GM19239 (cell line): ENCODE measurements at regions not wholly inside any gene's neighbourhood (a gene's known extent, or its start where the extent isn't known, plus 50 kb on each side); places are given as distances from the start of the nearest gene placed in this dataset.
"Not testable (repeated sequence)": the region's sequence is repeated elsewhere in the genome, so short reads cannot be mapped to it uniquely, and the experiment has no call there.

Experiments used
- DNase-seq: peaks from one replicate; pipeline ENCODE4 v3.0.0; 2011; ENCODE audit warnings: low spot score; ENCODE audit not compliant: insufficient read length
- FAIRE-seq: peaks from 2 replicates; lab custom pipeline; 2011; peaks lifted over from hg19 to GRCh38; lab: Jason Lieb, UNC

GRCh38 chr2:198855746-198856145 is 602.0 kb downstream of the SATB2 start:
- DNase-seq, FAIRE-seq: not testable (repeated sequence)

DNA sequence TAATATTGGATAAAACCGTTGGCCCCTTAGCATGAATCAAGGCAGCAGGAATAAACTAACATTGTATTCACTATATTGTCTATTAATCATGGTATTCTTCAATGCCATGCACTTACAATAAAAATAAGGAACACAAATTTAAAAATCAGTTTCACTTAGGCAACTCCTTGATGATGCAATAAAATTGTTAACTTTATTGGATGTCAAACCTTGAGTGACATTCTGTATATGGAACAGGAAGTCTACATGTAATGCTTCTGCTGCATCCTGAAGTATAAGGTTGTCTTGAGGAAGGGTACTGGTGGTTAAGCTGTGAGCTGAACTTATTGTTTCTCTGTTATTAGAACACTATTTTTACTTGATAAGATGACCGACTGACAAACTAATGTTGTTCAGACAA is 605.5 kb downstream of the SATB2 start:
- FAIRE-seq = no peak
- DNase-seq = no peak

GRCh38 chr2:198825534-198825933 is 632.2 kb downstream of the SATB2 start:
- no peak for FAIRE-seq
- DNase-seq = no peak

DNA sequence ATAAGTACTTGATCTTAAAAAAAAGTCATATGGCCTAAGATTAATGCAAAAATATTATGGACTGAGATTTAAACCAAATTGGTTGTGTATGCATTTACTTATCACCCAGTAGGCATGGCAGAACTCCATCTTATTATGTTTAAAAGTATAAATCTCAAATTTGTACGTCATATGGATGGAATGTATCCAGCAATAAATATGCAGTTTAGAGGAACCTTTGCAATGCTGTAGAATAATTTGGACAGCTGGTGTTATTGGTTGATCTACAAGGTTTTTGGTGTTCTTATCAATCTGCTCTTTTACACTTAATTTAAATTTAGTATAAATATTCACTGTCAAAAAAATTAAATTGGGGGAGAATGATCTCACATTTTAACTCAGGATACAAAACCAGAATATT is 640.2 kb downstream of the SATB2 start:
- FAIRE-seq (no peak), DNase-seq (no peak)

- FAIRE-seq (no peak), DNase-seq (no peak)
These were observed 642.1 kb downstream of the SATB2 start for GRCh38 chr2:198815626-198816025.

DNA sequence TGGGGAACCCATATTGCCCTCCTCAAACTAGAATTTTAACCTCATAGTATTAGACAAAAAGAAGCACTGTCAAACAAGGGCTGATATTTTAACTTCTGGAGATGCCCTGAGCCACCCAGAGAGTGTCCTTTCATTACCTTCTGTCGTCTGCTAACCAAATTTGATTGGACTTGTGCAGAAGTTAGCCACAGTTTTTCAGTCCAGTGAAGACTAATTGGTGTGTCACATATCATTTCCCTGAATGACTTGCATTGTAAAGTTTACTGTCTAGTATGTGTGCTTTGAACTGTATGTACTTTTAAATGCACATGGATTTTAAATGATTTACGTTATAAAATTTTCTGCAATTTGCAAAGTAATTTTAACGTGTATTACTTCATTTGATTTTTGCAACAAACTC is 646.5 kb downstream of the SATB2 start:
- FAIRE-seq = no peak

GRCh38 chr2:198809976-198810375 is 647.8 kb downstream of the SATB2 start:
- DNase-seq (no peak), FAIRE-seq (no peak)

More for the DNA sequence above, 646.5 kb downstream of the SATB2 start:
- DNase-seq = no peak

DNA sequence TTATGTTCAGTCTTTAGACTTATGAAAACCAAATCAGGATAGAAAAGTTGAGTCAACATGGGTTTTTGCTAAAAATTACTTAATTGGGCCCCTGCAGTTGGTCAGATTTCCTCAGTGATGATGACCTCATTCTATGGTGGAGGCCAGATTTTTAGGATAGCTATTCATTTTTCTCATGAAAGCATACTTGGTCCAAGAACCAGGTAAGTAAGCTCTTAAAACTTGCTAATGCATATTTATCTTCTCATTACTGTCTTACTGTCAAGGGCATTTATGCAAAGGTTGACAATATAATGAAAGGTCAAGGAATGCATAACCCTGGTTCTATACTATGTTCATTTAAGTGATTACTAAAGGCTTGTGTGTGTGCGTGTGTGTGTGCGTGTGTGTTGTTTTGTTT is 650.6 kb downstream of the SATB2 start:
- no peak for FAIRE-seq
- DNase-seq = no peak

- DNase-seq (no peak), FAIRE-seq (no peak)
These were observed 662.3 kb downstream of the SATB2 start for GRCh38 chr2:198795419-198795818.

DNA sequence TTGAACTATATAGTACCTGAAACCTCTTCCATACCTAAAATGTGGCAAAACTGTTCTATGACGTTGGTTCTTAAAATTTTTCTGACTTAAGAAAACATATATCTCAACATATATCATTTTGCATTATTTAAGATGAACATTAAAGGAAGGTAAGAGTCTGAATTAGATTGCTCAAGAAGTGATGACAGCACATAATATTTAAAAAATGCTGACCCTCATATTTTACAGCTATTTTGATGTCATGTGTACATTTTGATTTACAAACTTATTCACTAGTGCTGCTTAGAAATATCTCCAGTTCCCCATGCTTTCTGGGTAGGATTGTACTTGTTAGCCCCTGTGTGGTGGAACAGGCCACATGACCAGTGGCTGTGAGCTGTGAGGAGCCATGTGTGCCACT is 666.1 kb downstream of the SATB2 start:
- FAIRE-seq (no peak), DNase-seq (no peak)

- DNase-seq (no peak), FAIRE-seq (no peak)
These were observed 669.1 kb downstream of the SATB2 start for GRCh38 chr2:198788676-198789075.

DNA sequence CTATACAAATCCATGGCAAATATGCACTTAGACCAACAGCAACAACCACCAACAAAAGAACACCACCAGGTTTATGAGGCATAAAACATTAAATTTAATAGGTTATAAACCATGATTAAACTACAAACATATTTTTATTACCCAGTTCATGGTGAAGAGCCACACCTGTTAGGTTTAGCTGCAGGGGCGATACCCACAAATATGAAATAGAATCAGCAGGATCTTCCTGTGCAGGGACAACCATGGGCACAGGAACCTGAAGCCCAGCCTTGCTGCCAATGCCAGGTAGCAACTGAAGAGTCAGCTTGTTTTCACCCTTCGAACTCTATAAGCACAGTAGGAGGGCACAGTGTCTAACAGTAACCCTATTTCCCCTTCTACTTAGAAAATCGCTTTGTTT is 675.0 kb downstream of the SATB2 start:
- FAIRE-seq (no peak), DNase-seq (no peak)

DNA sequence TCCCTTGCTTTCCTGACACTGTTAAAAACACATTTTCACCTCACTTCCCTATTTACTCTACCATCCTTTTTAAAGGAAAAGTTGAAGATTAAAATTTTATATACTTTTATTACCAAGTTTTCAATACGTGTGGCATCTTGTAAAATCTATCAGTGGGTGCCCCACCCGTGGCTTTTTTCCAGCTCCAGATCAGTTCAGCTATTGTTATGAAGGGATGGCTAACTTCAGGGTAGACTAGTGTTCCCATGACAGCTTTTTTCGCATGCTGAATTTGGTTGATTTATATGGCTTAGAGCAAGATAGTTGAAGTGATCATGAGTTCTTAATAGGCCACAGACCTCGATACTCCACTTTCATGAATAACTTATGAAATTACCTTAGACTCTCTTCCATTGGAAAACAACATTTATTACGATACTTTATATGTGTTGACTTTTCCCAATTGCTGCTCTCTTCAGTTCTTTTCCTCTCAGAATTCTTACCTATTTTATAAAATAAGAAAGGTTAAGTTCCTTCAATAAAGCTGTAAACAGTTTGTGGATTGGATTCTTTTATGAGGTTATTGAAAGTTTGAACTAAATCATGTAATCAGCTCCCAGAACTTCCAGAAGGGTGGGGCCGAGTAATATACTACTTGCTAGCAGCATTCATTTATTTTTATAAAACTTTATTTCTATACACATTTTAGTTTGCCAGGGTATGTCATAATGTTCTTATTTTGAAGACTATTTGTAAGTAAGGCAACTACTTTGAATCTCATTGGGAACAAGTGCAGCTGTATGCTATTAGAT is 680.9 kb downstream of the SATB2 start:
- DNase-seq = no peak
- no peak for FAIRE-seq

GRCh38 chr2:198775737-198776136 is 682.0 kb downstream of the SATB2 start:
- FAIRE-seq (no peak), DNase-seq (no peak)

GRCh38 chr2:198774576-198774975 is 683.2 kb downstream of the SATB2 start:
- DNase-seq = no peak
- no peak for FAIRE-seq

- FAIRE-seq = no peak
- DNase-seq = no peak
These were observed 690.0 kb downstream of the SATB2 start for GRCh38 chr2:198767694-198768093.

DNA sequence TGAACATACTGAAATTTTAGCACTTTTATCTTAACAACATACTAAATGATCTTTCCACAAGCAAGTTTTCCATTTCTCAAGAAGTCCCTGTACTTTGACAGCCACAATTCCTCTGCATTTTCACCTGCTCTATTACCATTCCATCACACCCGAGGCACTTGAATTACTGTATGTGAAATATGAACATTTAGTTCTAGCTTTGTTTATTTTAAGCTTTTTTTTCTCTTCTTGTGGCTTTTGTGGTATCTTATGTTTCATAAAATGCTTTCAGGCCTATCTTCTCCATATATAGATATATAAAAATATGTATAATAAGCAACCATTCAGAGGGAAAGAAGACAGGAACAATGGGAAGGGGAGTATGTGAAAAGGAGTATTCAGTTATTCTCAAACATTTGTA is 693.9 kb downstream of the SATB2 start:
- no peak for FAIRE-seq

GRCh38 chr2:198762441-198762840 is 695.3 kb downstream of the SATB2 start:
- DNase-seq (no peak), FAIRE-seq (no peak)

More for the DNA sequence above, 693.9 kb downstream of the SATB2 start:
- DNase-seq = no peak

- FAIRE-seq (no peak), DNase-seq (no peak)
These were observed 700.7 kb downstream of the SATB2 start for GRCh38 chr2:198757069-198757468.

- FAIRE-seq (no peak), DNase-seq (no peak)
These were observed 701.6 kb downstream of the SATB2 start for GRCh38 chr2:198756166-198756565.

GRCh38 chr2:198753101-198753500 is 704.6 kb downstream of the SATB2 start:
- FAIRE-seq (no peak), DNase-seq (no peak)

DNA sequence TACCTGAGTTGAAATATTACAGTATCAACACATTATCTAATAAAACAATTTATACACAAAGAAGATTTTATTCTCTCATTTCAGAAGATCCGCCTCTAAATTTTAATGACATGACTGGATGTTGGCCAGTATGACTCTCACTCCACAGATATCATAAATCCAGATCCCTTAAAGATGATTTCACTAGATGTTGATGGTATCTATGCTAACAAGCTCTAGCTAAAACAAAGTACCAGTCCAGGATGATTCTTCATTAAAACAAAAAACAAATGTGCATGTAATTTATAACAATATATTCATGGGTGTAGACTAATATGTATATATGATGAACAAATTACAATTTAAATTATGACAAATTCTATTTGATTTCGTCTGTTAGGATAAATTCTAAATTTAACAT is 708.4 kb downstream of the SATB2 start:
- FAIRE-seq (no peak), DNase-seq (no peak)
